ENCODE measurements at regions not wholly inside any gene's neighbourhood (a gene's known extent, or its start where the extent isn't known, plus 50 kb on each side); places are given as distances from the start of the nearest gene placed in this dataset.

DNA sequence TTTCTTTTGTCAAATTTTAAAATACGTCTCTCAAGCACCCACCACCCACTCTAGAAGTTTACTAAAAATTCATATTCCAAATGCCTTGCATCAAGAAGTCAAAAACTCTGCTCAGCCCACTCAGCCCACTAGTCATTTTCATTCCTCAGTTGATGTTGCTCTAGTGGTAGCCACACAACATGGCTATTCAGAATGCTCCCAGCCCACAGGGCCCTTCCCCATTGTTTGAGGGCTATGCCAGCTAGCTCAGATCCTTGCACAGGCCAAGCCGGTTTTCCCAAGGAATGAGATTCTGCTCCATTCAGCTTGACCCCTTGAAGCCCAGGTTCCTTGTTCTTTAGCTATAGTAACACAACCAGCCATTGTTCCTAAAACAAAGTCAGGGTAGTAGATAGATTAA lies 297.5 kb upstream of the RASGEF1B start (continued):
- TF ChIP-seq CHD2 (IDR thresholded peaks at IDR 0.05; ENCODE audit: low read length) (no peak), CBX8 (IDR thresholded peaks at IDR 0.05; ENCODE audit: borderline replicate concordance, low read depth, low read length) (no peak)

Measured in H1 (cell line).